HG02943 (cell line): ENCODE measurements at regions not wholly inside any gene's neighbourhood (a gene's known extent, or its start where the extent isn't known, plus 50 kb on each side); places are given as distances from the start of the nearest gene placed in this dataset.
"Not testable (repeated sequence)": the region's sequence is repeated elsewhere in the genome, so short reads cannot be mapped to it uniquely, and the experiment has no call there.

Experiments used
- ATAC-seq: cut with Tn5 transposase; IDR thresholded peaks from one replicate; pipeline ENCODE4 v1.9.1; 2021; ENCODE audit warnings: mild to moderate bottlenecking, low read depth, moderate library complexity; ENCODE audit not compliant: unreplicated experiment

- ATAC-seq: no peak
Measured at GRCh38 chr6:50992704-50993625, 174.3 kb downstream of the TFAP2B start.

GRCh38 chr6:50993941-50994720 lies 175.5 kb downstream of the TFAP2B start:
- no peak for ATAC-seq

GRCh38 chr6:50995036-50995435 lies 176.4 kb downstream of the TFAP2B start:
- ATAC-seq: no peak

- no peak for ATAC-seq
Measured at GRCh38 chr6:50998905-50999304, 180.2 kb downstream of the TFAP2B start.

- no peak for ATAC-seq
Measured at GRCh38 chr6:51001399-51001798, 182.7 kb downstream of the TFAP2B start.

- no peak for ATAC-seq
Measured at GRCh38 chr6:51004380-51004779, 185.7 kb downstream of the TFAP2B start.

GRCh38 chr6:51005779-51006178 lies 187.1 kb downstream of the TFAP2B start:
- ATAC-seq: no peak

- ATAC-seq: no peak
Measured at GRCh38 chr6:51007237-51007636, 188.6 kb downstream of the TFAP2B start.

GRCh38 chr6:51008693-51009092 lies 190.0 kb downstream of the TFAP2B start:
- not testable (repeated sequence) for ATAC-seq

GRCh38 chr6:51013376-51013775 lies 194.7 kb downstream of the TFAP2B start:
- no peak for ATAC-seq

- ATAC-seq: no peak
Measured at GRCh38 chr6:51015394-51015793, 196.7 kb downstream of the TFAP2B start.

GRCh38 chr6:51016489-51016888 lies 197.8 kb downstream of the TFAP2B start:
- no peak for ATAC-seq

- no peak for ATAC-seq
Measured at GRCh38 chr6:51019806-51020205, 201.1 kb downstream of the TFAP2B start.

GRCh38 chr6:51021171-51021570 lies 202.5 kb downstream of the TFAP2B start:
- no peak for ATAC-seq

GRCh38 chr6:51024126-51024525 lies 205.5 kb downstream of the TFAP2B start:
- no peak for ATAC-seq

- no peak for ATAC-seq
Measured at GRCh38 chr6:51025082-51025777, 206.6 kb downstream of the TFAP2B start.

- ATAC-seq: no peak
Measured at GRCh38 chr6:51027283-51028065, 208.8 kb downstream of the TFAP2B start.

GRCh38 chr6:51028276-51028675 lies 209.6 kb downstream of the TFAP2B start:
- ATAC-seq: no peak

GRCh38 chr6:51029561-51029960 lies 210.9 kb downstream of the TFAP2B start:
- no peak for ATAC-seq

GRCh38 chr6:51045548-51045947 lies 226.9 kb downstream of the TFAP2B start:
- ATAC-seq: no peak
